PFSK-1 (cell line): ENCODE measurements at regions not wholly inside any gene's neighbourhood (a gene's known extent, or its start where the extent isn't known, plus 50 kb on each side); places are given as distances from the start of the nearest gene placed in this dataset.

ENCODE experiments used
- FOXP2 ChIP-seq: optimal IDR thresholded peaks from 2 replicates; pipeline ENCODE3; 2011; ENCODE audit warnings: borderline replicate concordance, control low read depth, inconsistent platforms; ENCODE audit not compliant: insufficient read depth; ENCODE audit errors: extremely low read length, extremely low read depth
- POLR2AphosphoS5 ChIP-seq: IDR thresholded peaks from 2 replicates; pipeline ENCODE4 v1.6.1; 2012; ENCODE audit warnings: low read depth, mild to moderate bottlenecking, control low read depth, low read length, moderate library complexity
- SIN3A ChIP-seq: IDR thresholded peaks from 2 replicates; pipeline ENCODE4 v1.6.1; 2012; ENCODE audit warnings: mild to moderate bottlenecking, low read length, moderate library complexity, borderline replicate concordance; ENCODE audit not compliant: insufficient read depth
- TAF1 ChIP-seq: IDR thresholded peaks from 2 replicates; pipeline ENCODE4 v1.6.1; 2012; ENCODE audit warnings: low read length, control low read depth, borderline replicate concordance; ENCODE audit not compliant: insufficient read depth
- TF ChIP-seq, protein P1 (sequence below), 2 experiments: IDR thresholded peaks; 2 replicates each; pipeline versions ENCODE4 v1.6.1 to v1.8.0; 2011 to 2012; ENCODE audit warnings: low read depth in 2 of 2, low read length in 2 of 2, control low read depth in 1 of 2, inconsistent platforms in 1 of 2, mild to moderate bottlenecking in 1 of 2, moderate library complexity in 1 of 2; ENCODE audit not compliant: insufficient read depth in 1 of 2

DNA sequence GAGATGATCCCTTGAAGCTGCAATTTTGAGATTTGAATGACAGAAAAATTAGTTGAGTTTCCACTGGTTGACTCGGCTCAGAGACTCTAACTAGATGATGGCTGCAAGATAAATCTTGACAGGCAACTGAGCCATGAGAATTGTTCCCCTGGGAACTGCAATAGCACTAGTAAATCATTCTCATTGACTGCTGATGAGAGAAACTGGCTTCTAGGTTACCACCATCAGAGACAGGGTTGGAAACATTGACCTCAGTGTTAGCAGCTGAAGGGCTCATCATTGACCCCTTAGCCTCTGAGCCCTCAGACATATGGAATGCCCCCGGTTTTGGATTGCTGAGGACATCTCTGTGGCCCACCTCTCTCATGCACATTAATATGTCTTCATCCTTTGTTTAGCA, 125.4 kb upstream of the COX10 start:
- no peak for TF ChIP-seq TAF1
- no peak for TF ChIP-seq POLR2AphosphoS5
- no peak for TF ChIP-seq FOXP2
- TF ChIP-seq SIN3A = no peak
- TF ChIP-seq, protein P1, sequence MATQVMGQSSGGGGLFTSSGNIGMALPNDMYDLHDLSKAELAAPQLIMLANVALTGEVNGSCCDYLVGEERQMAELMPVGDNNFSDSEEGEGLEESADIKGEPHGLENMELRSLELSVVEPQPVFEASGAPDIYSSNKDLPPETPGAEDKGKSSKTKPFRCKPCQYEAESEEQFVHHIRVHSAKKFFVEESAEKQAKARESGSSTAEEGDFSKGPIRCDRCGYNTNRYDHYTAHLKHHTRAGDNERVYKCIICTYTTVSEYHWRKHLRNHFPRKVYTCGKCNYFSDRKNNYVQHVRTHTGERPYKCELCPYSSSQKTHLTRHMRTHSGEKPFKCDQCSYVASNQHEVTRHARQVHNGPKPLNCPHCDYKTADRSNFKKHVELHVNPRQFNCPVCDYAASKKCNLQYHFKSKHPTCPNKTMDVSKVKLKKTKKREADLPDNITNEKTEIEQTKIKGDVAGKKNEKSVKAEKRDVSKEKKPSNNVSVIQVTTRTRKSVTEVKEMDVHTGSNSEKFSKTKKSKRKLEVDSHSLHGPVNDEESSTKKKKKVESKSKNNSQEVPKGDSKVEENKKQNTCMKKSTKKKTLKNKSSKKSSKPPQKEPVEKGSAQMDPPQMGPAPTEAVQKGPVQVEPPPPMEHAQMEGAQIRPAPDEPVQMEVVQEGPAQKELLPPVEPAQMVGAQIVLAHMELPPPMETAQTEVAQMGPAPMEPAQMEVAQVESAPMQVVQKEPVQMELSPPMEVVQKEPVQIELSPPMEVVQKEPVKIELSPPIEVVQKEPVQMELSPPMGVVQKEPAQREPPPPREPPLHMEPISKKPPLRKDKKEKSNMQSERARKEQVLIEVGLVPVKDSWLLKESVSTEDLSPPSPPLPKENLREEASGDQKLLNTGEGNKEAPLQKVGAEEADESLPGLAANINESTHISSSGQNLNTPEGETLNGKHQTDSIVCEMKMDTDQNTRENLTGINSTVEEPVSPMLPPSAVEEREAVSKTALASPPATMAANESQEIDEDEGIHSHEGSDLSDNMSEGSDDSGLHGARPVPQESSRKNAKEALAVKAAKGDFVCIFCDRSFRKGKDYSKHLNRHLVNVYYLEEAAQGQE (IDR thresholded peaks at IDR 0.05; ENCODE audit: insufficient read depth in 1 of 2, low read depth in 2 of 2, low read length in 2 of 2) = no peak

DNA sequence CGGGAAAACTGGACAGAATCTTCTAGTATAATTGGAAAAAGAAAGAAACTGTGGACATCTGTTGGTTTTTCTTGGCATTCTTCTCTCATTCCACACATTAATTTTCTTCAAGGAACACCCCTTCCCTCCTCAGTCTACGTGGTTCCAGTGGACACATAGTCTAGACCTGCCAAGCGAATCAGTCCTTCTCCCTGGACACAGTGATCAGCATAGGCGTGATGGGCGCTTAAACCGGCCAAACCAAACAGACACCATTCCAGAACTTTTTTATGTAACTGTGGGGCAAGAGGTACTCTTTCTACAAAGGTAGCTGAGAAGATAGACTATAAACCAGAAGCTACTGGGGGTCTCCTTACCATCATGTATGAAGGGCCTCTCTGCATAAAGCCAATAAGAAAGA, 121.8 kb upstream of the COX10 start:
- TF ChIP-seq TAF1 (no peak), SIN3A (no peak), POLR2AphosphoS5 (no peak), FOXP2 (no peak)
- TF ChIP-seq, protein P1 (IDR thresholded peaks at IDR 0.05; ENCODE audit: insufficient read depth in 1 of 2, low read depth in 2 of 2, low read length in 2 of 2) = no peak

DNA sequence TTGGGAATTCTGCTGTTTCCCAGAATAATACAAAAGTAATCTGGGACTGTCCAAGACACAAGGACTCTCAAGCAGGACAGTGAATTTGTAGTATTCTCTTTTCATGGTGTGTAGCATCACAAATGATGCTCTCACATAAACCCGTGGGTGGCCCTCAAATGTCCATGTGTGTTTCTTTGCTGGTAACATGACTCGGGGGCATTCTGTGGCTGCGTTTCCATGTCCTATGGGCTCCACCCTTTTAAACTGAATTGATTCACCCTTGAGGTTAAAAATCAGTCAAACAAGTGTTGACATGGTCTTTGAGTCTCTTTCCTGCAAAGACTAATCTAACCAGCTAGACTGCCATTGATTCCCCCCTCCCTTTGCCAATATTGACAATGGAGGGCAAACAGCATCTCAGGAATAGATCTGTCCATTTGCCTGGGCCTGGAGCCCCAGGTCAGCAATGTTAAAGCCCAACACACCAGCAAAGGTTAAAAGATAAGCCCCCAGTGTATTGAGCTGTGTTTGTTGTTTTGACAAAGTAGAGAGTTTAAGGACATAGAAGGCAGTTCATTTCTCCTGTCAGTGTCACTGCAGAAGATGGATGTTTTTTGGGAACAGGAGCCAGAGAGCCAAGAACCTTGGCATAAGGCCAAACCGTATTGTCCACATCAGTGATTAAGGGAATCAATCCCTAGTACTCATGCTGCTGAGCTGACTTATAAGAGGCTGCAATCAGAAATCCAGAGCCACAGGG, 117.1 kb upstream of the COX10 start:
- TF ChIP-seq SIN3A (no peak), TAF1 (no peak), POLR2AphosphoS5 (no peak), FOXP2 (no peak)
- TF ChIP-seq, protein P1 (IDR thresholded peaks at IDR 0.05; ENCODE audit: insufficient read depth in 1 of 2, low read depth in 2 of 2, low read length in 2 of 2) = no peak

DNA sequence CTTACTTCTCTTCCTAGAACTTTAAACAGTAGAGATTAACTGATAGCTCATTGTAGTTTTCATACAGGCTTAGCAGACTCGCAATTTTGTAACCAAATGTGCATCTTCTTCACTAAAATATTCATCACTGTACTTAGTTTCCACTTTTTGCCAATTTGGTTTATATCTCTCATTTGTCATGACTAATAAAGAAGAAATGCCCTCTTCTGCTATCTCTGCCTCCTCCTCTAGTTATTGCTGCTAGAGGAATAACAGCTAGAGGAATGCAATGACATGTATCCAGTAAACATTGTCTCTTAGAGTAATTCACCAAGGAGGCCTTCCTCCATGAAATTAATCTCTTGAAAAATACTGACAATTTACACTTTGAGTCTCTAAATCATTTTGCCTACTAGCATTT, 115.5 kb upstream of the COX10 start:
- TF ChIP-seq SIN3A = no peak
- TF ChIP-seq, protein P1 (IDR thresholded peaks at IDR 0.05; ENCODE audit: insufficient read depth in 1 of 2, low read depth in 2 of 2, low read length in 2 of 2) = no peak

DNA sequence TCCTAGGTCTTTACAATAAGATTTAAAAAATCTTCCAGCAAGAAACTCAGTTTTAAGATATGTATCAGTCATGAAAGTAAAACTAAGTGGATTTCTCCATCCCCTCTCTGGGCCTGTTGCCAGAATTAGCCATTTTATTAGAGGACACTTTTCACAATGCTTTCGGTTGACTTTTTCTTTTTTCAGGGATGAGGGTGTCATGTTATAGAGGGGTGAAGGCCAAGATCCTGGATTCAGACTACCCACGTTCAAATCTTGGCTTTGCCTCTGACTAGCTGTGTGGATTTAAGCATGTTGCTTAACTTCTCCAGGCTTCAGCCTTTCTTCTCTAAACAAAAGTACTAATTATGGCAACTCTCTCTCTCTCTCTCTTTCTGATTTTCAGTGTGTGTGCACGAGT, 111.7 kb upstream of the COX10 start:
- TF ChIP-seq FOXP2 (no peak), POLR2AphosphoS5 (no peak), TAF1 (no peak), SIN3A (no peak)
- TF ChIP-seq, protein P1 (IDR thresholded peaks at IDR 0.05; ENCODE audit: insufficient read depth in 1 of 2, low read depth in 2 of 2, low read length in 2 of 2) = no peak
